ENCODE measurements at regions not wholly inside any gene's neighbourhood (a gene's known extent, or its start where the extent isn't known, plus 50 kb on each side); places are given as distances from the start of the nearest gene placed in this dataset.

- Mint-ChIP-seq H3K4me1 (ENCODE audit: low read depth) (no peaks in the 10 kb centered on the region), H3K9me3 (no peaks in the 10 kb centered on the region), H3K27ac (no peak overlapping the region), H3K36me3 (ENCODE audit: low read depth) (no peaks in the 10 kb centered on the region), H3K4me3 (no peak overlapping the region), H3K27me3 (no peaks in the 10 kb centered on the region)
- H3K36me3 ChIP-seq (ENCODE audit: insufficient read depth, low read length) = no peaks in the 10 kb centered on the region
- H3K9me3 ChIP-seq (ENCODE audit: control insufficient read depth in 1 of 2, insufficient read depth in 1 of 2, low read length in 2 of 2) = peaks cover 0 to 3% of the 10 kb centered on the region in 2 experiments
- no peaks in the 10 kb centered on the region for H3K4me1 ChIP-seq (ENCODE audit: insufficient read depth, low read length)
- ChIA-PET POLR2A (no interaction called here), CTCF (interaction anchor here (0.9 kb wide), 1 partner anchor 9 kb away, joined by 3 read pairs; no protein-coding TSS in a partner anchor)
- H3K4me3 ChIP-seq (ENCODE audit: low read length) = no peak overlapping the region
- ATAC-seq (ENCODE audit: poor library complexity) = no peak
- H3K27me3 ChIP-seq (ENCODE audit: control insufficient read depth in 1 of 2, insufficient read depth in 2 of 2, low read length in 2 of 2) = no peaks in the 10 kb centered on the region
- intact Hi-C loops (cut with DNase I, micrococcal nuclease) = no loop called here
- no peak overlapping the region for H3K27ac ChIP-seq (ENCODE audit: low read depth in 1 of 2, low read length in 2 of 2)
- no peak for DNase-seq
- no peak for TF ChIP-seq CTCF (IDR thresholded peaks at IDR 0.05)
Measured at GRCh38 chr7:25596443-25596842, 368.2 kb upstream of the NPVF start.

GRCh38 chr7:25597946-25598345 is 369.7 kb upstream of the NPVF start:
- DNase-seq (no peak), ATAC-seq (ENCODE audit: poor library complexity) (no peak)
- no peak overlapping the region for H3K27ac Mint-ChIP-seq
- H3K27me3 Mint-ChIP-seq = no peaks in the 10 kb centered on the region
- ChIA-PET CTCF (no interaction called here), POLR2A (interaction anchor here (1.1 kb wide), 1 partner anchor 10 kb away, joined by 3 read pairs; no protein-coding TSS in a partner anchor)
- no peaks in the 10 kb centered on the region for H3K4me1 Mint-ChIP-seq (ENCODE audit: low read depth)
- no peaks in the 10 kb centered on the region for H3K4me1 ChIP-seq (ENCODE audit: insufficient read depth, low read length)
- H3K4me3 ChIP-seq (ENCODE audit: low read length) = no peak overlapping the region
- no peaks in the 10 kb centered on the region for H3K36me3 ChIP-seq (ENCODE audit: insufficient read depth, low read length)
- no peak overlapping the region for H3K4me3 Mint-ChIP-seq
- no peak for TF ChIP-seq CTCF (IDR thresholded peaks at IDR 0.05)
- H3K36me3 Mint-ChIP-seq (ENCODE audit: low read depth) = no peaks in the 10 kb centered on the region
- H3K9me3 ChIP-seq (ENCODE audit: control insufficient read depth in 1 of 2, insufficient read depth in 1 of 2, low read length in 2 of 2) = peaks cover 0 to 3% of the 10 kb centered on the region in 2 experiments
- H3K9me3 Mint-ChIP-seq = no peaks in the 10 kb centered on the region
- no peak overlapping the region for H3K27ac ChIP-seq (ENCODE audit: low read depth in 1 of 2, low read length in 2 of 2)
- intact Hi-C loops (cut with DNase I, micrococcal nuclease) = no loop called here
- no peaks in the 10 kb centered on the region for H3K27me3 ChIP-seq (ENCODE audit: control insufficient read depth in 1 of 2, insufficient read depth in 2 of 2, low read length in 2 of 2)

GRCh38 chr7:25598765-25599164 is 370.5 kb upstream of the NPVF start:
- intact Hi-C loops (cut with DNase I, micrococcal nuclease) = no loop called here
- no peak for DNase-seq
- no peaks in the 10 kb centered on the region for H3K36me3 ChIP-seq (ENCODE audit: insufficient read depth, low read length)
- peaks cover 0 to 3% of the 10 kb centered on the region in 2 experiments for H3K9me3 ChIP-seq (ENCODE audit: control insufficient read depth in 1 of 2, insufficient read depth in 1 of 2, low read length in 2 of 2)
- POLR2A ChIA-PET = no interaction called here
- H3K4me1 ChIP-seq (ENCODE audit: insufficient read depth, low read length) = no peaks in the 10 kb centered on the region
- no peaks in the 10 kb centered on the region for H3K9me3 Mint-ChIP-seq
- no peak overlapping the region for H3K27ac ChIP-seq (ENCODE audit: low read depth in 1 of 2, low read length in 2 of 2)
- ATAC-seq (ENCODE audit: poor library complexity) = no peak
- H3K4me3 Mint-ChIP-seq = no peak overlapping the region
- no peaks in the 10 kb centered on the region for H3K36me3 Mint-ChIP-seq (ENCODE audit: low read depth)
- CTCF ChIA-PET = no interaction called here
- H3K4me3 ChIP-seq (ENCODE audit: low read length) = no peak overlapping the region
- H3K27me3 ChIP-seq (ENCODE audit: control insufficient read depth in 1 of 2, insufficient read depth in 2 of 2, low read length in 2 of 2) = no peaks in the 10 kb centered on the region
- no peaks in the 10 kb centered on the region for H3K27me3 Mint-ChIP-seq
- TF ChIP-seq CTCF (IDR thresholded peaks at IDR 0.05) = no peak
- H3K27ac Mint-ChIP-seq = no peak overlapping the region
- H3K4me1 Mint-ChIP-seq (ENCODE audit: low read depth) = no peaks in the 10 kb centered on the region
